GM23338 (cell line): ENCODE measurements at regions not wholly inside any gene's neighbourhood (a gene's known extent, or its start where the extent isn't known, plus 50 kb on each side); places are given as distances from the start of the nearest gene placed in this dataset.

Source experiments
- POLR2AphosphoS5 ChIP-seq: IDR thresholded peaks from 2 replicates; pipeline ENCODE4 v1.6.1; 2016; ENCODE audit warnings: antibody characterized with exemption, low read depth
- TF ChIP-seq, protein P1 (sequence below), 2 experiments: fragments of 200-600 bp in 1 of 2; sonication (generic) in 1 of 2; conservative IDR thresholded peaks; 2 replicates each; pipeline versions ENCODE4 v1.5.1 to v1.6.1; 2016 to 2017; ENCODE audit warnings: antibody characterized with exemption in 2 of 2, low read depth in 2 of 2, mild to moderate bottlenecking in 2 of 2, moderate library complexity in 1 of 2

- TF ChIP-seq, protein P1, sequence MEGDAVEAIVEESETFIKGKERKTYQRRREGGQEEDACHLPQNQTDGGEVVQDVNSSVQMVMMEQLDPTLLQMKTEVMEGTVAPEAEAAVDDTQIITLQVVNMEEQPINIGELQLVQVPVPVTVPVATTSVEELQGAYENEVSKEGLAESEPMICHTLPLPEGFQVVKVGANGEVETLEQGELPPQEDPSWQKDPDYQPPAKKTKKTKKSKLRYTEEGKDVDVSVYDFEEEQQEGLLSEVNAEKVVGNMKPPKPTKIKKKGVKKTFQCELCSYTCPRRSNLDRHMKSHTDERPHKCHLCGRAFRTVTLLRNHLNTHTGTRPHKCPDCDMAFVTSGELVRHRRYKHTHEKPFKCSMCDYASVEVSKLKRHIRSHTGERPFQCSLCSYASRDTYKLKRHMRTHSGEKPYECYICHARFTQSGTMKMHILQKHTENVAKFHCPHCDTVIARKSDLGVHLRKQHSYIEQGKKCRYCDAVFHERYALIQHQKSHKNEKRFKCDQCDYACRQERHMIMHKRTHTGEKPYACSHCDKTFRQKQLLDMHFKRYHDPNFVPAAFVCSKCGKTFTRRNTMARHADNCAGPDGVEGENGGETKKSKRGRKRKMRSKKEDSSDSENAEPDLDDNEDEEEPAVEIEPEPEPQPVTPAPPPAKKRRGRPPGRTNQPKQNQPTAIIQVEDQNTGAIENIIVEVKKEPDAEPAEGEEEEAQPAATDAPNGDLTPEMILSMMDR (conservative IDR thresholded peaks at IDR 0.05; ENCODE audit: low read depth in 2 of 2) = no peak
- TF ChIP-seq POLR2AphosphoS5 = no peak
Observed at GRCh38 chr22:26992556-26992955, 335.2 kb downstream of the MIAT start.
